Endodermal cell (in vitro differentiated cells): ENCODE measurements at regions not wholly inside any gene's neighbourhood (a gene's known extent, or its start where the extent isn't known, plus 50 kb on each side); places are given as distances from the start of the nearest gene placed in this dataset.

Experiments used
- DNase-seq: peaks from one replicate; pipeline ENCODE4 v3.0.0-alpha.2; 2017
- H3K27ac ChIP-seq: 2 replicates; pipeline ENCODE4 v1.5.1; 2013; ENCODE audit warnings: mild to moderate bottlenecking, low read depth, low read length, moderate library complexity
- H3K27me3 ChIP-seq: 2 replicates; pipeline ENCODE4 v1.6.1; 2013; ENCODE audit warnings: mild to moderate bottlenecking, low read length, moderate library complexity; ENCODE audit not compliant: insufficient read depth, control insufficient read depth, poor library complexity, severe bottlenecking
- H3K36me3 ChIP-seq: 2 replicates; pipeline ENCODE4 v1.7.0; 2013; ENCODE audit warnings: mild to moderate bottlenecking, low read length, moderate library complexity; ENCODE audit not compliant: control insufficient read depth, insufficient read depth
- H3K4me1 ChIP-seq: one replicate; pipeline ENCODE4 v1.7.0; 2013; ENCODE audit warnings: low read length; ENCODE audit not compliant: control insufficient read depth, insufficient read depth
- H3K4me3 ChIP-seq: 2 replicates; pipeline ENCODE4 v1.5.1; 2013; ENCODE audit warnings: mild to moderate bottlenecking, low read length, moderate library complexity
- H3K9ac ChIP-seq: 2 replicates; pipeline ENCODE4 v1.6.1; 2013; ENCODE audit warnings: mild to moderate bottlenecking, low read length, moderate library complexity; ENCODE audit not compliant: poor library complexity, severe bottlenecking; ENCODE audit errors: extremely low read depth
- H3K9me3 ChIP-seq: 2 replicates; pipeline ENCODE4 v1.6.1; 2013; ENCODE audit warnings: mild to moderate bottlenecking, low read length, moderate library complexity; ENCODE audit not compliant: control insufficient read depth
- H3K27ac Mint-ChIP-seq: 2 replicates; pipeline ENCODE4 v1.8.0; 2020; ENCODE audit warnings: mixed read lengths
- H3K27me3 Mint-ChIP-seq: 2 replicates; pipeline ENCODE4 v1.8.0; 2021; ENCODE audit warnings: mild to moderate bottlenecking, mixed read lengths; ENCODE audit not compliant: insufficient read depth
- H3K36me3 Mint-ChIP-seq: 2 replicates; pipeline ENCODE4 v1.8.0; 2020; ENCODE audit warnings: low read depth, mixed read lengths
- H3K4me1 Mint-ChIP-seq: 2 replicates; pipeline ENCODE4 v1.8.0; 2020; ENCODE audit warnings: mixed read lengths
- H3K4me3 Mint-ChIP-seq: 2 replicates; pipeline ENCODE4 v1.8.0; 2020; ENCODE audit warnings: mild to moderate bottlenecking, moderate library complexity, mixed read lengths
- H3K9me3 Mint-ChIP-seq: 2 replicates; pipeline ENCODE4 v1.8.0; 2020; ENCODE audit warnings: mild to moderate bottlenecking, mixed read lengths
- CTCF ChIP-seq: fragments of 200-600 bp; sonication (generic); conservative IDR thresholded peaks from 2 replicates; pipeline ENCODE4 v1.5.0; 2021; ENCODE audit warnings: antibody characterized with exemption, mild to moderate bottlenecking
- WGBS, 2 experiments: methylation state at CpG; one replicate each; pipeline versions ENCODE4 v1.1.5 to v1.1.7; 2013; ENCODE audit warnings: missing lambda C conversion rate in 2 of 2, mixed read lengths in 1 of 2; ENCODE audit not compliant: insufficient coverage in 1 of 2, insufficient read length in 1 of 2; 5-methylcytosine and 5-hydroxymethylcytosine counted together

- Histone ChIP-seq H3K9ac (no peak overlapping the region), H3K27me3 (no peaks in the 10 kb centered on the region), H3K4me1 (no peaks in the 10 kb centered on the region), H3K4me3 (no peak overlapping the region), H3K9me3 (no peaks in the 10 kb centered on the region), H3K36me3 (no peaks in the 10 kb centered on the region), H3K27ac (no peak overlapping the region)
- 92 to 97% methylated on average over 1 to 2 of the region's 2 CpGs for WGBS, 2 experiments
- no peak for DNase-seq
- Mint-ChIP-seq H3K4me3 (no peak overlapping the region), H3K36me3 (no peaks in the 10 kb centered on the region), H3K27me3 (no peaks in the 10 kb centered on the region), H3K27ac (no peak overlapping the region), H3K4me1 (no peaks in the 10 kb centered on the region), H3K9me3 (no peaks in the 10 kb centered on the region)
- no peak for TF ChIP-seq CTCF
Measured at GRCh38 chr10:4062072-4062471, 277.1 kb upstream of the KLF6 start.

- Mint-ChIP-seq H3K27ac (no peak overlapping the region), H3K4me3 (no peak overlapping the region), H3K9me3 (no peaks in the 10 kb centered on the region), H3K36me3 (no peaks in the 10 kb centered on the region), H3K4me1 (no peaks in the 10 kb centered on the region), H3K27me3 (no peaks in the 10 kb centered on the region)
- Histone ChIP-seq H3K4me3 (no peak overlapping the region), H3K36me3 (no peaks in the 10 kb centered on the region), H3K4me1 (no peaks in the 10 kb centered on the region), H3K9ac (no peak overlapping the region), H3K27ac (no peak overlapping the region), H3K9me3 (no peaks in the 10 kb centered on the region), H3K27me3 (no peaks in the 10 kb centered on the region)
- 93 to 100% methylated on average over 5 to 7 of the region's 7 CpGs for WGBS, 2 experiments
- TF ChIP-seq CTCF = no peak
- no peak for DNase-seq
Measured at GRCh38 chr10:4061441-4061951, 276.5 kb upstream of the KLF6 start.

- WGBS, 2 experiments = 84 to 87% methylated on average over 8 to 10 of the region's 11 CpGs
Measured at GRCh38 chr10:4059471-4060138, 274.6 kb upstream of the KLF6 start.

More at GRCh38 chr10:4059471-4060138, 274.6 kb upstream of the KLF6 start:
- H3K9me3 Mint-ChIP-seq = no peaks in the 10 kb centered on the region
- H3K4me1 Mint-ChIP-seq = no peaks in the 10 kb centered on the region
- H3K36me3 ChIP-seq = no peaks in the 10 kb centered on the region
- DNase-seq = no peak
- no peaks in the 10 kb centered on the region for H3K27me3 Mint-ChIP-seq
- H3K27ac ChIP-seq = no peak overlapping the region
- no peaks in the 10 kb centered on the region for H3K36me3 Mint-ChIP-seq
- H3K9me3 ChIP-seq = no peaks in the 10 kb centered on the region
- no peaks in the 10 kb centered on the region for H3K27me3 ChIP-seq
- no peaks in the 10 kb centered on the region for H3K4me1 ChIP-seq
- H3K9ac ChIP-seq = no peak overlapping the region
- no peak for TF ChIP-seq CTCF
- no peak overlapping the region for H3K4me3 Mint-ChIP-seq
- no peak overlapping the region for H3K27ac Mint-ChIP-seq
- H3K4me3 ChIP-seq = no peak overlapping the region
